NCI-H1436 treated with DMSO at 0.1 percent for 48 hours (cell line): ENCODE measurements at regions not wholly inside any gene's neighbourhood (a gene's known extent, or its start where the extent isn't known, plus 50 kb on each side); places are given as distances from the start of the nearest gene placed in this dataset.
"Not testable (repeated sequence)": the region's sequence is repeated elsewhere in the genome, so short reads cannot be mapped to it uniquely, and the experiment has no call there.

Experiments used
- DNase-seq: peaks from one replicate; lab custom pipeline; 2025; lab: John Stamatoyannopoulos, UW

GRCh38 chr20:36082315-36082915, 72.1 kb upstream of the EPB41L1 start:
- no peak for DNase-seq

DNA sequence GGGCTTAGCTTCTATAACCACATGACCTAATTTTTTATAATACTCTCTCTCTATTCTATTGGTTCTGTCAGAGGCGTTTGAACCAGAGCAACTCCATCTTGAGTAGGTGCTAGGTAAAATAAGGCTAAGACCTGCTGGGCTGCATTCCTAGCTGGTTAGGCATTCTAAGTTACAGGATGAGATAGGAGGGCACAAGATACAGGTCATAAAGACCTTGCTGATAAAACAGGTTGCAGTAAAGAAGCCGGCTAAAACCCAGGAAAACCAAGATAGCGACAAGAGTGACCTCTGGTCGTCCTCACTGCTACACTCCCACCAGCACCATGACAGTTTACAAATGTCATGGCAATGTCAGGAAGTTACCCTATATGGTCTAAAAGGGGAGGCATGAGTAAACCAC, 71.3 kb upstream of the EPB41L1 start:
- not testable (repeated sequence) for DNase-seq

GRCh38 chr20:36084356-36084755, 70.2 kb upstream of the EPB41L1 start:
- DNase-seq: no peak

- DNase-seq: no peak
Observed at GRCh38 chr20:36084897-36085613, 69.5 kb upstream of the EPB41L1 start.

GRCh38 chr20:36085686-36086267, 68.8 kb upstream of the EPB41L1 start:
- DNase-seq: no peak

GRCh38 chr20:36086767-36087166, 67.8 kb upstream of the EPB41L1 start:
- DNase-seq: no peak

DNA sequence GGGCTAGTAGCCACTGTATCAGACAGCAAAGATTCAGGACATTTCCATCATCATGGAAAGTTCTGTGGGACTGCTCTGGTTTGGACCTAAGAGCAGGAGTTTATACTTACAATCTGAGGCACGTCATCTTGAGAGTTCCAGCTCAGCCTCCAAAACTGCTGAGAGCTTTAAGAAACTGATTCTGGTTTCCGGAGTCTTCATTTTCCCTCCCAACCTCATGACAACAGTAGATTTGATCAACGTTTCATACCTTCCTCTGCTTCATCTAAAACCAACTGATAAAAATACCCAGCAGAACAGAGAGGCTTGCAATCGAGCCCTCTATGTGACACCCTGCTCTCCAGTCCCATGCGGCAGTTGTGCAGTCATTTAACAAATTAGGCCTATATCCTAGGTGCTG, 64.3 kb upstream of the EPB41L1 start:
- DNase-seq: no peak

DNA sequence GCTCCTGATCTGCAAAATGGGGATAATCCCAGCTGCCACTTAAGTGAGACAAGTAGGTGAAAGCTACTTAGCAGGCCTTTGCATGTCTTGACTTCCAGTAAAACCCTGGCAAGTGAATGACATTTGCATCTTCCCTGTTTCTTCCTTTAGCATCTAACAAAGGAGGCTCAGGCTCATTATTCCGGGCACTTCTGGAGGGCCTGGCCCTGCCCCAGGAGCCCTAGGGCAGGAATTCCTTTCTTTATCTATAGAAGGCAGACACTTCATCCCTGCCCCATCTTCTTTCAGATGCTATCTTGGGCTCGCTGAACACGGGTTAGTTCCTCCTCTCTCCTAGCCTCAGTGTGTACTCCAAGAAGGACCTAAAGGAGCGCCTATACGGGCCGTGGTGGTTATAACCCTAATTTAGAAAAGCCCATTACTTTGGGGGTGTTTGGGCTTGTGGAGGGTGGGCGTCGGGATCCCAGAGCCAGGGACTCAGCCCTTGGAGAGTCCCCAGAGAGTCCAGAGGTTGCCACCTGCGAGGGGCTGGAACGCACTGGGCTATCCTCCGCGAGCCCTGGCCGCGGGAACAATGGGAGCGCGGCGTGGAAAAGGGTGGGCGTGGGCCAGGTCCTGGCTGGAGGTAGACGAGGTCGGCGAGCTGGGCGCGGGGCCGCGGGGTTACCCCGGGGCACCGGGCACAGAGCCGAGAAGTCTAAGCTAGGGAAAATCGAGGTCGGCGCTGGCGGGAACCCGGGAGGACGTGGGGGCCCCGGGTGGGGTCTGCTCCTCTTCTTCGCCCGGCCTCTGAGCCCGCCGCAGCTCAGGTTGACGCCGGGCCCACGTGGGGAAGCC, 62.8 kb upstream of the EPB41L1 start:
- no peak for DNase-seq

GRCh38 chr20:36092398-36093024, 62.0 kb upstream of the EPB41L1 start:
- DNase-seq: no peak

DNA sequence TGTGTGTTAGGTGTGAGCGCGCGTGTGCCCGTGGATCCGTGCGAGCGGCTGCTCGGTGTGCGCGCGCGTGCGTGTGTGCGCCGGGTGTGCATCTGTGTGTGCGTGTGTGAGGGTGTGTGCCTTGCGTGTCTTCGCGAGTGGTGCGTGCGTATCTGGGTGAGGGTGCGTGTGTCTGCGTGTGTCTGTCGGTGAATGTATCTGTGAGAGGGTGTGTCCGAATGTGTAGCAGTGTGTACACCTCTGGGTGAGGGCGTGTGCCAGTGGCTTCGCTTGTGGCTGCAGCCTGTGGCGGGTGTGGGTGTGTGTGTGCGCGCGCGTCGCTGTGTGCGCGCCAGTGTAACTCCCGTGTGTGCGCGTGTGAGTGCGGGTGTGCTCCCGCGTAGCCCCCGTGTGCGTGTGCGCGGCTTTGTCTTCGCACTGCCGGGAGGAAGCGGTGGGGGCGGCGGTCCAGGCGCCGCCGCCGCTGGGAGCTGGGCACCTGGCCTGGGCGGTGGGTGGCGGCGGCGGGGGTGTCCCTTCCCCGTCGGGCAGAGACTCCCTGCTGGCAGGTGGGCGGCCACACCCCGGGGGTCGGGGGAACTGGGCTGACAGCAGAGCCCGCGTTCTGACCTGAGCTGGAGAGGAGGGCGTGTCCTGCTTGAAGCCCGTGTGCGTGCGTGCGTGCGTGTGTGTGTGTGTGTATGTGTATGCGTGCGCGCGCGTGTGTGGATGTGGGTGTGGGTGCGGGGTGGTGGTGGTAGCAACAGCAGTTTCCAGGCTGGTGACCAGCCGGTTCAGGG, 61.3 kb upstream of the EPB41L1 start:
- no peak for DNase-seq

GRCh38 chr20:36093804-36094145, 60.8 kb upstream of the EPB41L1 start:
- DNase-seq: no peak

DNA sequence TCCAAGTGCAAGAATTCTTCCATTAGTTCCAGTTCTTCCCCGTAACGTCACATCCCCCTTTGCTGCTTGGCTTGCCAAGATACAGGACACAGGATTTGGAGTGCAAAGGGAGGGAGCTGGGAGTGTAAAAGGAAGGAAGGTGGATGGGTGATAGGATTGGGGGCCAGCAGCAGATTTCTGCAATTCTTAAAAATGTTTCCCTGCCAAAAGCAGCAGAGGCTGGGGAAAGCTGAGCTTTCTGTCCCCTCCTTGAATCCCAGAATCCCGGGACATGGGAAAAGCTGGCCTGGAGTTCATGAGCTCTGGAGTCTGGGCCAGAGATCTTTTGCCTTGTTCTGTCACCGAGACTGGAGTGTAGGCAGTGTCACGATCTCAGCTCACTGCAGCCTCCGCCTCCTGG, 60.0 kb upstream of the EPB41L1 start:
- DNase-seq: no peak

GRCh38 chr20:36096435-36096834, 58.1 kb upstream of the EPB41L1 start:
- DNase-seq: no peak

- DNase-seq: no peak
Observed at GRCh38 chr20:36097337-36098151, 57.0 kb upstream of the EPB41L1 start.

- DNase-seq: no peak
Observed at GRCh38 chr20:36098364-36098763, 56.2 kb upstream of the EPB41L1 start.

DNA sequence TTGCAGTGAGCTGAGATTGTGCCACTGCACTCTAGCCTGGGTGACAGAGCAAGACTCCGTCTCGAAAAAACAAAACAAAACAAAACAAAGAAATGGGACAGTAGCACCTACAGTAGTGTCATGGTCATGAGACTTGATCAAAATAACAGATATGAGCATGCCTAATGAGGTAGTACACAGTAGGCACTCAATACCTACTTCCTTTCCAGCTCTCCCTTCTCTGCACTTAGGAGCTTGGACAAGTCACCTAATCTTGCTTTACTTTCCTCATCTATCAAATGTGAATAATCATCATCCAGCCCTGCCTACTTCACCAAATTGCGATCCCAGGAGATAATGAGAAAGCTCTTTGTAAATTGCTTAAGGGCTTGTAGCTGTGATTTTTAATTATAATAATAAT, 55.4 kb upstream of the EPB41L1 start:
- DNase-seq: peak; percentile 11

GRCh38 chr20:36101192-36101591, 53.3 kb upstream of the EPB41L1 start:
- no peak for DNase-seq

DNA sequence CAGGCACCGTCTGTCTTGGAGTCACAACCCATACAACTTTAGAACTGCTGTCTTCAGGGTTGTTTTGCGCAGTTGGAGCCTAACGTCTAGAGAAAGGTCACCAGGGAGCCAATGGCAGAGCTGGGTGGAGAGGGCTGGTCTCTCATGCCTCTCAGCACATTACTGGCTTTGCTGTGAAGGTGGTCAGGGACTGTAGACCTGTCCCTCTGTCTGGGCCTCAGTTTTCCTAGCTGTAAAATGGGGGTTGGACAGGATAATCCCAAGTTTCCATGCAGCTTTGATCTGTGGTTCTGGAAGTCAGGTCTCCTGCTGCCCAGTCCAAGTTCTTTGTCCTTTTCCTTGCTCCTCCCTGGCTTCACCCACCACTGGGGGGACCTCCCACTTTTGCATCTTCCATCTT, 52.2 kb upstream of the EPB41L1 start:
- DNase-seq: no peak

DNA sequence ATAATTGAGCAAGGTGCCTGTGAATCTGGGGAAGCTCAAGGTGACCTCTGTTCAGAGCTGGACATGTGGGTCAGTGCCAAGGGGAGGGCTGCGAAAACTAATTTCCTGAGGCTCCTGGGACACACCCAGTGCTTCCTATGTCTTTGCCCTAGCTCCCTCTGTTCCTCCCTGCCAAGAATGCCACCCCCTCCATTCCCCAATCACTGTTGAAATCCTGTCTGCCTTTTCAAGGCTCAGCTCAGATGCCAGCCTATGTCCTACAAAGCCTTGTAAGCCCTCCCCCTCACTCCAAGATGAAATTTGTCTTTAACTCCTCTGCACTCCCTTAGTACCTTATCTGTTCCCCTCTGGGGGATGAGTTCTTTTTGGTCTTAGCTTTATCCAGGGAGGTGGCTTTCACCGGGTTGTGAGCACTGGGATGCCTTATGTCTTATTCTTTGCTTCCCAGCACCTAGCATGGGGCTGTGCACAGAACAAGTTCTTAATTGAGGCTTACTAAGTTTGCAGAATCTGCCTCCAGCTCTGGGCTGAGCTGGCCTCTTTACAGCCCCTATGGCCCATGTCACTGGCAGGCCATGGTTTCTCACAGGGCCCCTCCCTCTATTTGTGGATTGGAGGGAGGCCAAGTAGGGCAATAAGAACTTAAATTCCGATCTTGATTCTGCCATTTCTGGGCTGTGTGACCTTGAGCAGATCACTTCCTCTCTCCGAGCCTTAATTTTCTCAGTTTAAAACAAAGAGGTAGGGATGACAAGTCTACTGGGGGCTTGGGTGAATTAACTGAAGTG, 51.5 kb upstream of the EPB41L1 start:
- DNase-seq: no peak

GRCh38 chr20:36104244-36104643, 50.3 kb upstream of the EPB41L1 start:
- no peak for DNase-seq
